Fibroblast of villous mesenchyme (primary cell): ENCODE measurements at regions not wholly inside any gene's neighbourhood (a gene's known extent, or its start where the extent isn't known, plus 50 kb on each side); places are given as distances from the start of the nearest gene placed in this dataset.

Experiments used
- DNase-seq: peaks from one replicate; pipeline ENCODE4 v3.0.0-alpha.2; 2010; ENCODE audit warnings: low read depth
- H3K4me3 ChIP-seq: 2 replicates; pipeline ENCODE4 v1.5.1; 2011; ENCODE audit warnings: low read depth, mild to moderate bottlenecking, low read length
- CTCF ChIP-seq: IDR thresholded peaks from 2 replicates; pipeline ENCODE4 v1.5.1; 2012; ENCODE audit warnings: low read depth, mild to moderate bottlenecking, low read length; ENCODE audit not compliant: insufficient read depth

GRCh38 chr10:84938117-84938905 lies 609.9 kb downstream of the CCSER2 start:
- DNase-seq = no peak
- TF ChIP-seq CTCF = no peak
- H3K4me3 ChIP-seq = no peak overlapping the region

GRCh38 chr10:84943541-84943940 lies 615.2 kb downstream of the CCSER2 start:
- DNase-seq = no peak
- TF ChIP-seq CTCF = no peak
- H3K4me3 ChIP-seq = no peak overlapping the region

GRCh38 chr10:84944187-84944586 lies 615.8 kb downstream of the CCSER2 start:
- TF ChIP-seq CTCF = no peak
- no peak overlapping the region for H3K4me3 ChIP-seq
- no peak for DNase-seq

GRCh38 chr10:84945791-84946190 lies 617.4 kb downstream of the CCSER2 start:
- no peak for DNase-seq
- TF ChIP-seq CTCF = no peak
- no peak overlapping the region for H3K4me3 ChIP-seq

- no peak for DNase-seq
- TF ChIP-seq CTCF = no peak
- no peak overlapping the region for H3K4me3 ChIP-seq
Measured at GRCh38 chr10:84946904-84947303, 618.5 kb downstream of the CCSER2 start.

- no peak overlapping the region for H3K4me3 ChIP-seq
- TF ChIP-seq CTCF = no peak
- no peak for DNase-seq
Measured at GRCh38 chr10:84948644-84949043, 620.3 kb downstream of the CCSER2 start.

GRCh38 chr10:84951616-84952015 lies 623.2 kb downstream of the CCSER2 start:
- no peak for TF ChIP-seq CTCF
- DNase-seq = no peak
- no peak overlapping the region for H3K4me3 ChIP-seq
